Suppressor macrophage treated with lipopolysaccharide for 1 hour (primary cell): ENCODE measurements at regions not wholly inside any gene's neighbourhood (a gene's known extent, or its start where the extent isn't known, plus 50 kb on each side); places are given as distances from the start of the nearest gene placed in this dataset.
"Not testable (repeated sequence)": the region's sequence is repeated elsewhere in the genome, so short reads cannot be mapped to it uniquely, and the experiment has no call there.

Experiments
- DNase-seq, 3 donors: peaks; one replicate each; pipeline ENCODE4 v3.0.0-alpha.2; 2020 to 2022

- no peak for DNase-seq
Measured at GRCh38 chr21:15441992-15442391, 287.8 kb upstream of the USP25 start.

DNA sequence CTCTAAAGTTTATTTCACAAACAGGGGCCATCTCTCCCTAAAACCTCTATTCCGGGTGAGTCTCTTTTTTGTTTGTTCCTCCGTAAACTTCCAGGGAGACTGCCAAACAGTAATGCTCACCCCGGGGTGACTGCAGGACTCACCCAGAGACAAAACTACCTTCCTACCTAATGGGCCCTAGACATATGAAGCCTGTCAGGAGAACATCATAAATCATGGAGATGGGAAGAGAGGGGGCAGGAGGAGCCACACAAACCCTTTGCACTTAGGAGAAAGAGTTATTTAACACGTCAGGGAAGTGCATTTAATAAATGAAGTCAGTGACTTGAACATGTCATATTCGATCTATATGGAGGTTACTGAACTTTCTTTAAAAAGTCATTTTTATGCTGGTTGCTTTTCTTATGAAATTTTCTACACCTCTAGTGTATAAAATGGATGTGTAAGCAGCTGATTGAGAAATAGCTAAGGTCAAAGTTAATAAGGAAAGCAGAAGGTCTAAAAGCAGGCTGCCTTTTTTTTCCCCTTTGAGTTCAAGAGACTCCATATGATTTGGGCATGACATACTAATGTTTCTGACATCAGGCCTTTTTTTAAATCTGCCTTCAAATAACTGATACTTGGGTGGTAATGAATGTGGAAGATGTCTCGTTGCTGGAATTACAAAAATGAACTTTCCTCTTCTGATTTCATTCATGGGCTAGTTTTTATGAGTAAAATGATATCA is 286.9 kb upstream of the USP25 start:
- DNase-seq, result peak; percentile 49 to 70 (median 67)

DNA sequence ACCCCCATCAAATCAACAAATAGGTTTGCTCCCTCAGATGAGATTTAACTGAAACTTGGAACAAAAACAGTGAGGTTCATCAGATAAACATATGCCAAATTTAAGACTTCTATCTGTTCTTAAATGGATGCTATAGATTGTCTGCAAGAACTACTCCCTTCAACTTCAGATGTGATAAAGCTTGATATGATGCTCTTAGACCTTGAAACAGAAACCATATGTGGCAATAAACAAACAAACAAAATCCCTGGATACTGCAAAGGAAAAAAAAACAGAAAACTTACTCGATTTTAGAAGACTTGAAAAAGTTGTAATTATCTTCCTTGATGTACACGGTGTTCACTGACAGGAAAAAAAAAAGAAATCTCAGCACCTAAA is 286.1 kb upstream of the USP25 start:
- no peak for DNase-seq

- DNase-seq, result peak in 2 of 3 donors; percentile 14 to 31
Measured at GRCh38 chr21:15444118-15444960, 285.4 kb upstream of the USP25 start.

GRCh38 chr21:15445327-15445726 is 284.5 kb upstream of the USP25 start:
- peak; percentile 55 to 81 (median 78) for DNase-seq

GRCh38 chr21:15446223-15446622 is 283.6 kb upstream of the USP25 start:
- DNase-seq, result peak; percentile 28 to 48 (median 41)

- DNase-seq, result no peak
Measured at GRCh38 chr21:15449556-15449955, 280.2 kb upstream of the USP25 start.

GRCh38 chr21:15453261-15453660 is 276.5 kb upstream of the USP25 start:
- DNase-seq, result no peak

- not testable (repeated sequence) for DNase-seq
Measured at GRCh38 chr21:15453785-15454184, 276.0 kb upstream of the USP25 start.

DNA sequence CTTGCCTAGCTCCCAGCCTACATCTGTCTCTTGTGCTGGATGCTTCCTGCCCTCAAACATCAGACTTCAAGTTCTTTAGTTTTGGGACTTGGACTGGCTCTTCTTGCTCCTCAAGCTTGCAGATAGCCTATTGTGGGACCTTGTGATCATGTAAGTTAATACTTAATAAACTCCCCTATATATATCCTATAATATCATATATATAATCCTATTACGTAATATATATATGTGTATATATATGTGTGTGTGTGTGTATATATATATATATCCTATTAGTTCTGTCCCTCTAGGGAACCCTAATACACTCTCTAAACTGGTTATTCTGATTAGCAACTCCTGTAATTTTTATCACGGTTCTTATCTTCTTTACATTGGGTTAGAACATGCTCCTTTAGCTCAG is 274.9 kb upstream of the USP25 start:
- DNase-seq, result not testable (repeated sequence)

DNA sequence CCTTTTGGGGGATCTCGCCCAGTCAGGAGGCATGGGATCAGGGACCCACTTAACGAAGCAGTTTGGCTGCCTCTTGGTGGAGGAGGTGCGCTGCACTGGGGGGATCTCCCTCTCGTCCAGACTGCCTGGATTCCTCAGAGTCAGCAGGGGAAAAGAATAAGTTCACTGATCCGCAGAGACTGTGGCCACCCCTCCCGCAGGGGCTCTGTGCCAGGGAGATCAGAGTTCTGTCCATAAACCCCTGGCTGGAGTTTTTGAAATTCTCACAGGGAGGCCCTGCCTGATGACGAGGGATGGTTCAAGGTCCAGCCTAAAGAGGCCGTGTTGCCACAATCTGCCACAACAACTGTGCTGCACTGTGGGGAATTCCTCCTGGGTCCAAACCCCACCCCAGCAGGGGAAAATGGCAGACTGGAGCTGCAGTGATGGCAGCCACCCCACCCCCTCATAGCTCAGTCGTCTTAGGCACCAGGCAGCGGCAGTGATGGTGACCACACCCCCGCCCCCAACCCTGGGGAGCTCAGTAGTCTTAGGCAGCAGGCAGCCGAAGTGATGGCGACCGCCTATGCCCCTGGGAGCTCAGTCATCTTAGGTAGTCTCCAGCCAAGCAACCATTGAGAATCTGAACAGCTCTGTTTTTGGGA is 273.8 kb upstream of the USP25 start:
- no peak for DNase-seq

GRCh38 chr21:15457965-15458364 is 271.8 kb upstream of the USP25 start:
- no peak for DNase-seq

- no peak for DNase-seq
Measured at GRCh38 chr21:15462092-15462491, 267.7 kb upstream of the USP25 start.

DNA sequence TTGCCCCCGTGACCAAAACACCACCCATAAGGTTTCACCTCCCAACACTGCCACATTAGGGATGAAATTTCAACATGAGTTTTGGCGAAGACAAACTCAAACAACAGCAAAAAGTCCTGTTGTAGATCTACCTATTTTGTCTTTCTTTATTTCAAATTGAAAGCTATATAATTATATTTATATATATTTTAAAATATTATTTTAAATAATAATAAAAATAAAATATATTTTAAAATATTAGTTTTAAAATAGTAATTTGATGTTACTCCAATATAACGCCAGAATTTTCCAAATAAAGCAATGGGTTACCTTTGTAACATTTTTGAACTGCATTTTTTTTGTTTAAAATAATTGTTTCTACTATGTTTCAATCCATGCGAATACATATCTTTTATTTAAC is 263.5 kb upstream of the USP25 start:
- no peak for DNase-seq

GRCh38 chr21:15468368-15468767 is 261.4 kb upstream of the USP25 start:
- no peak for DNase-seq

DNA sequence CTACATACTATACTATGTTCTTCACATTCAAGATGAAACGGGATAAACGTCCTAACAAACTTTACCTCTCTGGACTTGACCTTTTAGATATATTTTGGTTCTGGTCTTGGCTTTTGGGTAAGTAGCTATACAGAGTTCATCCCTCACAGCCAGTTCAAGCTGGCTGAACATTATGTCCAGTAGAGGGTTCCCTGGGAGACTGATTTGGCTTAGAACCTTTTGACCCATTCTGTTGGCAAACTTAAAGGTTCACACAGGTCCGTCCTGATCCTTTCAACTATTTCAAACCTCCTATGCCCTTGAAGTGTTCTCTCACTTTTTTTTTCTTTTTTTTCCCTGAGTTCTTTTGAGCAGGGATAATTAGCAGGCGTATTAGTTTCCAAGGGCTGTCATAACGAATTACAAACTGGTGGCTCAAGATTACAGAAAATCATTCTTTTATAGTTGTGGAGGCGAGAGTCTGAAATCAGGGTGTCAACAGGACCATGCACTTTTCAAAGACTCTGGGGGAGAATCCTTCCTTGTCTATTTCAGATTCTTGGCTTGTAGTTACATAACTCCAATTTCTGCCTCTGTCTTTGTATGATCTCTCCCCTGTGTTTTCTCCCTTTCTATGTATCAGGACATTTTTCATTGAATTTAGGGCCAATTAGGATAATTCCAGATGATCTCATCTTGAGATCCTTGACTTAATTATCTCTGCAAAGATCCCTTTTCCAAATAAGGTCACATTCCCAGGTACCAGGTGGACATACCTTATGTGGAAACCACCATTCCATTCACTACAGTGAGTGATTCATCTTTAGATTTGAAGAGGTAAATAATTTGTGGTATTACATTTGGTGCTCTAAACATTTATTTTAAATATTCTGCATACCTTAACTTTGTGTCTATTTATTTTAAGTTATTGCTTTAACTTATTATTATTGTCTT is 257.4 kb upstream of the USP25 start:
- no peak for DNase-seq

- DNase-seq, result not testable (repeated sequence)
Measured at GRCh38 chr21:15477773-15478172, 252.0 kb upstream of the USP25 start.

DNA sequence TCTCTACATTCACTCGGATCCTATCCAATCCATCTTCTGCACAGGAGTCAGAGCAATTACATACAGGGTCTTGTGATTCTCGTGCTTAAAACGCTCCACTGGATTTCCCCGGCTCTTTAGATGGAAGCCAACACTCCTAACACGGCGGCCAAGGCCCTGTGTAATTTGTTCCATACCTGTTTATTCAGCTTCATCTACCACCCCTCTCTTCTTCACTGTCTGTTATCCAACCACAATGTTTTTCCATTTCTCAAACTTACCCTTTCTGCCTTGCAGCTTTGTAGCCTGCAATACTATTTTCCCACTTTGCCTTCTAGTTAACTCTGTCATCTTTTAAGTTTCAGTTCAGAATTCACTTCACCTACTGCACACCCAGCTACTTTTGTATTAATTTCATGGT is 249.6 kb upstream of the USP25 start:
- no peak for DNase-seq

GRCh38 chr21:15483138-15483780 is 246.5 kb upstream of the USP25 start:
- DNase-seq, result peak; percentile 87 to 93 (median 93)

DNA sequence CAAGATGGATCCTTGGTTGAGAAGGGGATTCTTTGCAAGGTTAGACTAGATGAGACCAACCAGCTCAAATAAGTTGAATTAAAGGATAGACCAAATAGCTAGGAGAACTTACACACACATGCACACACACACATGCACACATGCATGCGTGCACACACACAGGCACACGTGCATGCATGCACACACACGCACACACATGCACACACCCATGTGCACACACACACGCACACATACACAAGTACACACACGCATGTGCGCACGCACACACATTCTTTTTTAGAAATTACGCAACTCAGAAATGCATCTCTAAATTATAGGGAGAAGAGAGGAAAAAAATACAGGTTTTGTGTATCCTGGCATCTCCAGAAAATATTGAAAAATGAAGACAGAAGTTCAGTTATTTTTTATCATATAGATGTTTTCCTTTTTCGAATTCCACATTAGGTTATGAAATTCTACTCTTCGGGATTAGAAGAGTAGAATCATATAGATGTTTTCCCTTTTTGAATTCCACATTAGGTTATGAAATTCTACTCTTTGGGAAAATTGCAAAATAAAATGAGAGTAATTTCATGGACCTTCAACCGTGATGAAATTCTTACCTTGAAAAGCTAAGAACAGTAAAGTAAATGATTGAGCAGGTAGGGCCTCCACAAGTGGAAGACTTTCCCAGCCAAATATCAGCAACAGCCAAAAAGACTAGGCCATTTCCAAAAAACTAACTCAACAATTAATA is 243.2 kb upstream of the USP25 start:
- DNase-seq, result no peak

- DNase-seq, result no peak
Measured at GRCh38 chr21:15487196-15487550, 242.6 kb upstream of the USP25 start.
